ENCODE measurements at regions not wholly inside any gene's neighbourhood (a gene's known extent, or its start where the extent isn't known, plus 50 kb on each side); places are given as distances from the start of the nearest gene placed in this dataset.
"Not testable (repeated sequence)": the region's sequence is repeated elsewhere in the genome, so short reads cannot be mapped to it uniquely, and the experiment has no call there.

GRCh38 chr11:95414217-95414616, 183.2 kb upstream of the SESN3 start:
- H3K4me1 ChIP-seq = peaks cover 4% of the 10 kb centered on the region
- no peaks in the 10 kb centered on the region for H3K9me3 ChIP-seq
- TF ChIP-seq POLR2AphosphoS5 (IDR thresholded peaks at IDR 0.05; ENCODE audit: insufficient read depth in 1 of 2, low read depth in 1 of 2) = no peak
- TF ChIP-seq POLR2A (IDR thresholded peaks at IDR 0.05) = no peak
- TF ChIP-seq, protein P1, sequence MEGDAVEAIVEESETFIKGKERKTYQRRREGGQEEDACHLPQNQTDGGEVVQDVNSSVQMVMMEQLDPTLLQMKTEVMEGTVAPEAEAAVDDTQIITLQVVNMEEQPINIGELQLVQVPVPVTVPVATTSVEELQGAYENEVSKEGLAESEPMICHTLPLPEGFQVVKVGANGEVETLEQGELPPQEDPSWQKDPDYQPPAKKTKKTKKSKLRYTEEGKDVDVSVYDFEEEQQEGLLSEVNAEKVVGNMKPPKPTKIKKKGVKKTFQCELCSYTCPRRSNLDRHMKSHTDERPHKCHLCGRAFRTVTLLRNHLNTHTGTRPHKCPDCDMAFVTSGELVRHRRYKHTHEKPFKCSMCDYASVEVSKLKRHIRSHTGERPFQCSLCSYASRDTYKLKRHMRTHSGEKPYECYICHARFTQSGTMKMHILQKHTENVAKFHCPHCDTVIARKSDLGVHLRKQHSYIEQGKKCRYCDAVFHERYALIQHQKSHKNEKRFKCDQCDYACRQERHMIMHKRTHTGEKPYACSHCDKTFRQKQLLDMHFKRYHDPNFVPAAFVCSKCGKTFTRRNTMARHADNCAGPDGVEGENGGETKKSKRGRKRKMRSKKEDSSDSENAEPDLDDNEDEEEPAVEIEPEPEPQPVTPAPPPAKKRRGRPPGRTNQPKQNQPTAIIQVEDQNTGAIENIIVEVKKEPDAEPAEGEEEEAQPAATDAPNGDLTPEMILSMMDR (IDR thresholded peaks at IDR 0.05) = no peak
- no peak for DNase-seq (ENCODE audit: extremely low spot score in 2 of 2)
- no peaks in the 10 kb centered on the region for H3K27me3 ChIP-seq
- no peak overlapping the region for H3K4me3 ChIP-seq
- no peak overlapping the region for H3K27ac ChIP-seq
- intact Hi-C loops (cut with DNase I) = no loop called here
- H3K36me3 ChIP-seq = no peaks in the 10 kb centered on the region

GRCh38 chr11:95413761-95414160, 182.8 kb upstream of the SESN3 start:
- H3K4me1 ChIP-seq = peaks cover 4% of the 10 kb centered on the region
- H3K4me3 ChIP-seq = no peak overlapping the region
- intact Hi-C loops (cut with DNase I) = no loop called here
- no peaks in the 10 kb centered on the region for H3K27me3 ChIP-seq
- DNase-seq (ENCODE audit: extremely low spot score in 2 of 2) = no peak
- H3K36me3 ChIP-seq = no peaks in the 10 kb centered on the region
- TF ChIP-seq POLR2A (IDR thresholded peaks at IDR 0.05) (no peak), POLR2AphosphoS5 (IDR thresholded peaks at IDR 0.05; ENCODE audit: insufficient read depth in 1 of 2, low read depth in 1 of 2) (no peak)
- TF ChIP-seq, protein P1 (IDR thresholded peaks at IDR 0.05) = no peak
- no peaks in the 10 kb centered on the region for H3K9me3 ChIP-seq
- no peak overlapping the region for H3K27ac ChIP-seq

DNA sequence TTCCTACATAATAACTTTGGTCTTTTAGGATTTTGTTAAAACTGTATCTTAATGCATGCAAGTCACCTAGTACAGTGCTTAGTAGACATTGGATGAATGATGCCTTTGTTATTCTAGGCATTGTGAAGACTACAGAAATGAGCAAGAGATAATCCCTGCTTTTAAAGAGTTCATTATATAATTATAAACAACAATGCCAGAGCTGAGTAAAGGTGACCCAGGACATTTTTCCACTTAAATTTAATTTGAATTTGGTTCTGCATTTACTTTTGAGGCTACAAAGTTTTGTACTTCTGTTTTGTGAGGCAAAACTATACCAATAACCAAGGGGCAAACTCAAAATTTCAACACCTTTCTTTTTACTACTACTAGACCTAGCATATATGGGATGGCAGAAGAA, 182.0 kb upstream of the SESN3 start:
- Histone ChIP-seq H3K36me3 (no peaks in the 10 kb centered on the region), H3K27me3 (no peaks in the 10 kb centered on the region), H3K4me1 (peaks cover 4% of the 10 kb centered on the region), H3K27ac (no peak overlapping the region), H3K4me3 (no peak overlapping the region), H3K9me3 (no peaks in the 10 kb centered on the region)
- intact Hi-C loops (cut with DNase I) = no loop called here
- no peak for DNase-seq (ENCODE audit: extremely low spot score in 2 of 2)
- TF ChIP-seq POLR2A (IDR thresholded peaks at IDR 0.05) = no peak
- TF ChIP-seq, protein P1 (IDR thresholded peaks at IDR 0.05) = no peak
- no peak for TF ChIP-seq POLR2AphosphoS5 (IDR thresholded peaks at IDR 0.05; ENCODE audit: insufficient read depth in 1 of 2, low read depth in 1 of 2)

GRCh38 chr11:95412074-95412473, 181.1 kb upstream of the SESN3 start:
- Histone ChIP-seq H3K4me1 (peaks cover 4% of the 10 kb centered on the region), H3K9me3 (no peaks in the 10 kb centered on the region), H3K4me3 (no peak overlapping the region), H3K27ac (no peak overlapping the region), H3K27me3 (no peaks in the 10 kb centered on the region), H3K36me3 (no peaks in the 10 kb centered on the region)
- no peak for DNase-seq (ENCODE audit: extremely low spot score in 2 of 2)
- intact Hi-C loops (cut with DNase I) = no loop called here
- TF ChIP-seq, protein P1 (IDR thresholded peaks at IDR 0.05) = no peak
- TF ChIP-seq POLR2AphosphoS5 (IDR thresholded peaks at IDR 0.05; ENCODE audit: insufficient read depth in 1 of 2, low read depth in 1 of 2) (no peak), POLR2A (IDR thresholded peaks at IDR 0.05) (no peak)

- H3K36me3 ChIP-seq; H3K27me3 ChIP-seq; H3K9me3 ChIP-seq; H3K4me3 ChIP-seq; intact Hi-C loops (cut with DNase I); H3K27ac ChIP-seq; H3K4me1 ChIP-seq; DNase-seq (ENCODE audit: extremely low spot score in 2 of 2): not testable (repeated sequence)
These were observed 179.7 kb upstream of the SESN3 start for GRCh38 chr11:95410707-95411106.

DNA sequence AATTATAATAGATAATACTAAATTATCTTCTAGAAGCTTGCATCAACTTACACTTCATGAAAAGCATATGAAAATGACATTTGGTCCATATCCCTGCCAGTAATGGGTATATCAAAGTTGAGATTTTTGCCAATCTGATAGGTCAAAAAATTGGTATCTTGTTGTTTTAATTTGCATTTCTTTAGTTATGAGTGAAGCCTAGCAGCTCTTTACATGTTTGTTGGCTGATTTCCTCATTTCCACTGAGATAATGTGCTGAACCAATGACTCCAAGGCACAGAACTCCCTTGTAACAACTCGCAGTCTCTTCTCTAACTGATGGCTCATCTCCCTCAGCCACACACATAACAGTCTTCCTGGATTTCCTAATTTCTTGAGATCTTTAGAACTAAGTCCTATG, 175.3 kb upstream of the SESN3 start:
- TF ChIP-seq, protein P1 (IDR thresholded peaks at IDR 0.05) = no peak
- TF ChIP-seq POLR2A (IDR thresholded peaks at IDR 0.05) (no peak), POLR2AphosphoS5 (IDR thresholded peaks at IDR 0.05; ENCODE audit: insufficient read depth in 1 of 2, low read depth in 1 of 2) (no peak)
- Histone ChIP-seq H3K9me3 (no peaks in the 10 kb centered on the region), H3K27ac (no peak overlapping the region), H3K36me3 (no peaks in the 10 kb centered on the region), H3K27me3 (no peaks in the 10 kb centered on the region), H3K4me3 (no peak overlapping the region), H3K4me1 (no peaks in the 10 kb centered on the region)
- no peak for DNase-seq (ENCODE audit: extremely low spot score in 2 of 2)
- intact Hi-C loops (cut with DNase I) = no loop called here
